ENCODE measurements at regions not wholly inside any gene's neighbourhood (a gene's known extent, or its start where the extent isn't known, plus 50 kb on each side); places are given as distances from the start of the nearest gene placed in this dataset.

DNA sequence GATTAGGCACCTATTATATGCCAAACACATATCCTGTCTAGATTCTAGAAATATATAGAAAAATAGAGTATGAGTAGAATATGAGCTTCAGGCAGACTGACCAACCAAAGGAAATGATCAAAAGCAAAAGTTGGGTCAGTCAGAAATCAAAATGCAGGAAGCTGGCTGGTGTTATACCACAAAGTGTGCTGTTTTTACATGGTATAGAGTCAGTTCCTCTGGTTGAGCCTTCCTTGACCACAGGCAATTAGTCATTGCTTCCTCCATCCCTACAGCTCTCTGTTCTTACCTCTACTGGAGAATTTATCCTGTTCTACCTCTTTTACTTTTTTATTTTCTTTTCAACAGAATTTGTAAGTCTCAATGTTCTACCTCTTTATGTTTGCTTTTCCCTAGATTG lies 149.8 kb downstream of the TMCO5A start:
- Histone ChIP-seq H4K20me1 (ENCODE audit: low read length) (no peaks in the 10 kb centered on the region), H3K9me3 (ENCODE audit: low read length) (no peaks in the 10 kb centered on the region), H3K27me3 (ENCODE audit: low read length) (no peaks in the 10 kb centered on the region), H3K36me3 (ENCODE audit: low read depth, low read length) (no peaks in the 10 kb centered on the region), H3K4me1 (ENCODE audit: insufficient read depth, low read length) (peaks cover 21% of the 10 kb centered on the region), H3K4me2 (ENCODE audit: low read length) (no peak overlapping the region), H3K79me2 (ENCODE audit: low read length) (no peaks in the 10 kb centered on the region), H3K9ac (ENCODE audit: low read length) (no peak overlapping the region), H3K27ac (ENCODE audit: low read length) (no peak overlapping the region), H2AFZ (ENCODE audit: low read length) (no peak overlapping the region), H3F3A (ENCODE audit: low read length, unreplicated experiment) (no peaks in the 10 kb centered on the region), H3K9me2 (replicated peaks; ENCODE audit: low read length) (no peaks in the 10 kb centered on the region), H3K4me3 (ENCODE audit: low read length) (no peak overlapping the region)
- no TSS peak for BruUV-seq (replicated peaks)
- no peak for TF ChIP-seq CTCF (conservative IDR thresholded peaks at IDR 0.05; ENCODE audit: low read depth, low read length)
- TF ChIP-seq EZH2 (IDR thresholded peaks at IDR 0.05; ENCODE audit: low read length, unreplicated experiment): no peak
- no peak for TF ChIP-seq EZH2phosphoT487 (IDR thresholded peaks at IDR 0.05; ENCODE audit: borderline replicate concordance, low read length)
- ATAC-seq (peak; percentile 94), DNase-seq (peak; percentile 65)
- CTCF ChIA-PET: interaction anchor here (0.6 kb wide), 1 partner anchor 23 kb away, joined by 3 read pairs; no protein-coding TSS in a partner anchor
- intact Hi-C loops (cut with micrococcal nuclease): no loop called here
- POLR2A ChIA-PET (ENCODE audit: unreplicated experiment): interaction anchor here (0.5 to 0.7 kb wide), 3 partner anchors 12 to 45 kb away, joined by 3 to 4 read pairs (median 4); no protein-coding TSS in a partner anchor

- no peaks in the 10 kb centered on the region for H3K9me2 ChIP-seq (replicated peaks; ENCODE audit: low read length)
- H3K9ac ChIP-seq (ENCODE audit: low read length): no peak overlapping the region
- no peak overlapping the region for H3K27ac ChIP-seq (ENCODE audit: low read length)
- ATAC-seq (no peak), DNase-seq (no peak)
- H4K20me1 ChIP-seq (ENCODE audit: low read length): no peaks in the 10 kb centered on the region
- CTCF ChIA-PET: no interaction called here
- no peaks in the 10 kb centered on the region for H3F3A ChIP-seq (ENCODE audit: low read length, unreplicated experiment)
- no peaks in the 10 kb centered on the region for H3K9me3 ChIP-seq (ENCODE audit: low read length)
- intact Hi-C loops (cut with micrococcal nuclease): loop anchor here (1.0 kb wide), 1 partner anchor 45 kb away; no protein-coding TSS in a partner anchor
- BruUV-seq (replicated peaks): no TSS peak
- H3K27me3 ChIP-seq (ENCODE audit: low read length): no peaks in the 10 kb centered on the region
- peaks cover 14% of the 10 kb centered on the region for H3K4me1 ChIP-seq (ENCODE audit: insufficient read depth, low read length)
- H3K36me3 ChIP-seq (ENCODE audit: low read depth, low read length): no peaks in the 10 kb centered on the region
- TF ChIP-seq EZH2phosphoT487 (IDR thresholded peaks at IDR 0.05; ENCODE audit: borderline replicate concordance, low read length): no peak
- no peak for TF ChIP-seq CTCF (conservative IDR thresholded peaks at IDR 0.05; ENCODE audit: low read depth, low read length)
- TF ChIP-seq EZH2 (IDR thresholded peaks at IDR 0.05; ENCODE audit: low read length, unreplicated experiment): no peak
- POLR2A ChIA-PET (ENCODE audit: unreplicated experiment): interaction anchor here (0.7 kb wide), 1 partner anchor 13 kb away, joined by 4 read pairs; no protein-coding TSS in a partner anchor
- no peak overlapping the region for H3K4me2 ChIP-seq (ENCODE audit: low read length)
- no peak overlapping the region for H2AFZ ChIP-seq (ENCODE audit: low read length)
- H3K79me2 ChIP-seq (ENCODE audit: low read length): no peaks in the 10 kb centered on the region
- no peak overlapping the region for H3K4me3 ChIP-seq (ENCODE audit: low read length)
Measured at GRCh38 chr15:38085114-38085513, 150.7 kb downstream of the TMCO5A start.

GRCh38 chr15:38085931-38086568 lies 151.6 kb downstream of the TMCO5A start:
- no peak overlapping the region for H3K9ac ChIP-seq (ENCODE audit: low read length)
- no peak for ATAC-seq
- no peaks in the 10 kb centered on the region for H3K36me3 ChIP-seq (ENCODE audit: low read depth, low read length)
- peaks cover 10% of the 10 kb centered on the region; the same call in 1 of the 2 replicates for H3K4me1 ChIP-seq (ENCODE audit: insufficient read depth, low read length)
- H3K27ac ChIP-seq (ENCODE audit: low read length): no peak overlapping the region
- no peak for TF ChIP-seq EZH2phosphoT487 (IDR thresholded peaks at IDR 0.05; ENCODE audit: borderline replicate concordance, low read length)
- H3K79me2 ChIP-seq (ENCODE audit: low read length): no peaks in the 10 kb centered on the region
- H4K20me1 ChIP-seq (ENCODE audit: low read length): no peaks in the 10 kb centered on the region
- intact Hi-C loops (cut with micrococcal nuclease): loop anchor here (1.0 kb wide), 1 partner anchor 46 kb away; no protein-coding TSS in a partner anchor
- no TSS peak for BruUV-seq (replicated peaks)
- POLR2A ChIA-PET (ENCODE audit: unreplicated experiment): interaction anchor here (0.5 kb wide), 1 partner anchor 369 kb away, joined by 5 read pairs; no protein-coding TSS in a partner anchor
- H3K9me3 ChIP-seq (ENCODE audit: low read length): no peaks in the 10 kb centered on the region
- H3K4me3 ChIP-seq (ENCODE audit: low read length): no peak overlapping the region
- no peaks in the 10 kb centered on the region for H3K27me3 ChIP-seq (ENCODE audit: low read length)
- CTCF ChIA-PET: no interaction called here
- H3K9me2 ChIP-seq (replicated peaks; ENCODE audit: low read length): no peaks in the 10 kb centered on the region
- DNase-seq: no peak
- no peak overlapping the region for H2AFZ ChIP-seq (ENCODE audit: low read length)
- H3K4me2 ChIP-seq (ENCODE audit: low read length): no peak overlapping the region
- H3F3A ChIP-seq (ENCODE audit: low read length, unreplicated experiment): no peaks in the 10 kb centered on the region
